Breast epithelium (tissue), 3 donors: ENCODE measurements at regions not wholly inside any gene's neighbourhood (a gene's known extent, or its start where the extent isn't known, plus 50 kb on each side); places are given as distances from the start of the nearest gene placed in this dataset.
"Not testable (repeated sequence)": the region's sequence is repeated elsewhere in the genome, so short reads cannot be mapped to it uniquely, and the experiment has no call there.

ENCODE experiments used
- CTCF ChIP-seq, 3 donors: fragments of 450-650 bp; IDR thresholded peaks; one replicate each; pipeline ENCODE4 v1.5.1; 2016 to 2017; ENCODE audit warnings: antibody characterized with exemption in 3 of 3, mild to moderate bottlenecking in 3 of 3, moderate library complexity in 3 of 3
- POLR2A ChIP-seq: fragments of 450-650 bp; IDR thresholded peaks from one replicate; pipeline ENCODE4 v1.6.1; 2016; ENCODE audit warnings: antibody characterized with exemption, mild to moderate bottlenecking, moderate library complexity

- peak; percentile 54 to 80 (median 68) for TF ChIP-seq CTCF (IDR thresholded peaks at IDR 0.05)
- not testable (repeated sequence) for TF ChIP-seq POLR2A
Observed at GRCh38 chr21:31785237-31786163, 53.6 kb upstream of the SCAF4 start.
